ENCODE measurements at regions not wholly inside any gene's neighbourhood (a gene's known extent, or its start where the extent isn't known, plus 50 kb on each side); places are given as distances from the start of the nearest gene placed in this dataset.

GRCh38 chr2:106618614-106619013 is 131.4 kb downstream of the CD8B2 start:
- no peak for TF ChIP-seq CTCF (IDR thresholded peaks at IDR 0.05)
- TF ChIP-seq POLR2A (IDR thresholded peaks at IDR 0.05), result no peak

Data from lower leg skin (tissue), 3 donors.